GM04504 (cell line): ENCODE measurements at regions not wholly inside any gene's neighbourhood (a gene's known extent, or its start where the extent isn't known, plus 50 kb on each side); places are given as distances from the start of the nearest gene placed in this dataset.

ENCODE experiments used
- DNase-seq: peaks from one replicate; pipeline ENCODE4 v3.0.0-alpha.2; 2012; ENCODE audit warnings: low read depth

GRCh38 chr21:27633631-27634030, 666.7 kb upstream of the ADAMTS5 start:
- no peak for DNase-seq

- no peak for DNase-seq
These were observed 664.6 kb upstream of the ADAMTS5 start for GRCh38 chr21:27631471-27631870.

GRCh38 chr21:27622631-27623030, 655.7 kb upstream of the ADAMTS5 start:
- DNase-seq = no peak

GRCh38 chr21:27614231-27614630, 647.3 kb upstream of the ADAMTS5 start:
- DNase-seq = no peak

GRCh38 chr21:27606422-27606821, 639.5 kb upstream of the ADAMTS5 start:
- no peak for DNase-seq

GRCh38 chr21:27596196-27596595, 629.3 kb upstream of the ADAMTS5 start:
- DNase-seq = no peak

- no peak for DNase-seq
These were observed 628.8 kb upstream of the ADAMTS5 start for GRCh38 chr21:27595716-27596115.

- peak; percentile 80 for DNase-seq
These were observed 623.4 kb upstream of the ADAMTS5 start for GRCh38 chr21:27590271-27590670.

GRCh38 chr21:27589781-27590180, 622.9 kb upstream of the ADAMTS5 start:
- DNase-seq = no peak

- peak; percentile 72 for DNase-seq
These were observed 620.1 kb upstream of the ADAMTS5 start for GRCh38 chr21:27586986-27587385.

GRCh38 chr21:27586326-27586725, 619.4 kb upstream of the ADAMTS5 start:
- no peak for DNase-seq

- no peak for DNase-seq
These were observed 617.4 kb upstream of the ADAMTS5 start for GRCh38 chr21:27584256-27584655.

- no peak for DNase-seq
These were observed 616.1 kb upstream of the ADAMTS5 start for GRCh38 chr21:27582948-27583430.

- DNase-seq = no peak
These were observed 615.5 kb upstream of the ADAMTS5 start for GRCh38 chr21:27582246-27582947.

- DNase-seq = no peak
These were observed 614.3 kb upstream of the ADAMTS5 start for GRCh38 chr21:27581168-27581567.

- no peak for DNase-seq
These were observed 613.4 kb upstream of the ADAMTS5 start for GRCh38 chr21:27580276-27580675.

- DNase-seq = no peak
These were observed 611.9 kb upstream of the ADAMTS5 start for GRCh38 chr21:27578741-27579265.

- DNase-seq = peak; percentile 82
These were observed 605.8 kb upstream of the ADAMTS5 start for GRCh38 chr21:27572696-27573095.

- DNase-seq = peak; percentile 65
These were observed 604.8 kb upstream of the ADAMTS5 start for GRCh38 chr21:27571706-27572105.

GRCh38 chr21:27570306-27570868, 603.5 kb upstream of the ADAMTS5 start:
- DNase-seq = peak; percentile 91

GRCh38 chr21:27569831-27570230, 602.9 kb upstream of the ADAMTS5 start:
- no peak for DNase-seq

GRCh38 chr21:27569091-27569490, 602.2 kb upstream of the ADAMTS5 start:
- DNase-seq = no peak

- no peak for DNase-seq
These were observed 600.5 kb upstream of the ADAMTS5 start for GRCh38 chr21:27567381-27567780.

GRCh38 chr21:27566521-27566920, 599.6 kb upstream of the ADAMTS5 start:
- DNase-seq = no peak
